ENCODE measurements at regions not wholly inside any gene's neighbourhood (a gene's known extent, or its start where the extent isn't known, plus 50 kb on each side); places are given as distances from the start of the nearest gene placed in this dataset.
A peak's percentile ranks its signal among the peaks of the same experiment; 100 is the strongest.

DNA sequence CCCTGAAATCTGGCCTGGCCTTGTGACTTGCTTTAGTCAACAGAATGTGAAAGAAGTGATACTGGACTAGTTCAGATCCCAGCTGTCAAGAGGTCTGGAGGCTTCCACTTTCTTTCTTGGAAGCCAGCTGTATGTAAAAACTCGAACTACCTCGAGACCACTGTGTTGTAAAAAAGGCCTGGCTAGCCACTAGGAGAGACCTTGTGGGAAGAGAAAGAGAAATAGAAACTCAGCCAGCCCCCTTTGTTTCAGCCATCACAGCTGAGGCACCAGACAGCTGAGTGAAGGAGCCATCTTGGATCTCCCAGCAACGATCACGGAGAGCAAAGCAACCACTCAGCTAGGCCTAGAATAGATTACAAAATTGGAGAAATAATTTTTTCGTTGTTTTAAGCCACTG lies 324.9 kb upstream of the TCF4 start:
- DNase-seq, result no peak

DNA sequence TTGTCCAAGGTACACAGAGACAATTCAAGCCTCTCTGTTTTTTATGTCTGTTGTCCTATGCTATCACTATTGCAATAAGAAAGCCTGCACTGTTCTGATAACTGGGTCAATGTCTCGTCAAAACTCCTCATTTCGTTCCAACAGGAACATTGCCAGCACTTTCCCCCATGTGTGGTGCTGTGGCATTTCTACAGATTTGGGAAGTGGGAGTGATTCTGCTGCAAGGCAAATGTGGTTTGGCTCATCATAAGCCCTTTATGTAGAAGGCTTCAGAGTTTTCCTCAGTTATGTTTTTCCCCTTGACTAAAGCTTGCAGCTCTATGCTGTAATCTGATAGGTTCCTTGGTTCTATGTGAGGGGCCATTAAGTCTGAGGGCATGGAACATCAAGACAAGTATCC lies 324.1 kb upstream of the TCF4 start:
- no peak for DNase-seq

DNA sequence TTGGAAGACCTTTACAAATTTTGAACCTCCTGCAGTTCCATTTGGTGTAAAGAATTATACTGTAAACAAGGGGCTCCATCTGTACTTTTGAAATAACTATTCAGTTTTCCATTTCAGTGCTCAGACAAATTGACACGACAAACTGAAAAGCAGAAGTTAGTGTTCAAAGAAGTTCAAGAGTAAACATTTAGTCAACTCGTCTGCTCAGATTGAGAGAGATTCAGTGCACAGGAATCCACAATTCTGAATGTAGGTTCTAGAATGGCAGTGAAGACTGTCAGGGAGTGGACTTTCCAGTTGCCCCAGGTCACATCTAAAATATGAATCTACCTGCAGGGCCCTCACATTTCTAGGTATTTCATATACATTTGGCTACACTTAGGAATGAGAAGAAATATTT lies 322.3 kb upstream of the TCF4 start:
- DNase-seq, result no peak

DNA sequence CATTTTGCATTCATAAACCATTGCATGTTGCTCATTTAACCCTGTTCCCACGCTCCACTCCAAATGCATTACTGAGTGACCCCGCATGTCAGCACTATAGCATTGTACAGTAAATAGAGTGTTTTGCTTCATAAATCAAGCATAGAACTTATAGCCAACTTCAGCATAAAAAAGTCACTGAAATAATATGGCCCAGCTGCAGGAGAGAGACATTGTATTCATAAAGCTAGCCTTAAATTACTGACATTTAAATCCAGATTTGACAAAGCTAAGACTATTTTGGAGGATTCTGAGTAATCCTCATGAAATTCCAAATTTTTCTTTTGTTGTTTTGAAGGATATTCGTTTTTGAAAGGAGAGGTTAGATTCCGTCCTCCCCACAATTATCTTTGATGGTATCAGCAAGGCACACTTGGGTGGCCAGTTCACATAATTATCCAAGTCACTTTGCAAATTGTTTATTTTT lies 320.9 kb upstream of the TCF4 start:
- no peak for DNase-seq

DNA sequence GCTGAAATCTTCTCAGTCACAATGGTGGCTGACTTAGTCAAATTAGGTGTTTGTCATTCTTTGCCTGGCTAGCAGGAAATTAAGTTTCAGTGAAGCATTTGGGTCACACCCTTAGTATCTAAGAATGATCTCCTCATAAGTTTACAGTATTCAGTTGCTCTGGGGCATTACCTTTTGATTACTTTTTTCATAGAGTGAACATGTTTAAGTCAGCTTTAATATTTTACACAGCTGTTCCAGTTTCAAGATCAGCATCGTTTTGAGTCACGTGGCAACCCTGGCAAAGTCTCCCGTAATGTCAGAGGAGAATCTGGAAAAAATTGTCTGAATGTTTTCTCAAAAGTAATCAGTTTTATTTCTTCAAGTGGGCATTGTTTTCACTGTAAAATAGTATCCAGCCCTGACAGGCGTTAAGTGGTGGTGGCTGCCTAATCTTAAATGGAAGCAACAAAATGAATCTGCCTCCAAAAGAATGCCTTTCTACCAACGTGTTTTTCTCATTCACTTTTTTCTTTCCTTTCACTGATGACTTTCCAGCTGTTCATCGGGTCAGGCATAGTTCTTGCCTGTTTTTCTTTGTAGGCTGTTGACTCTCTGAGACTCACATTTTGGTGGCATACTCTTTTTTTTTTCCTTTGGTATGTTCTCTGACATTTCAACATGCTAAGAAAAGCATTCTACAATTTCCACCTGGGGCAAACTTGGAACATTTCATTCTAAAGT lies 319.6 kb upstream of the TCF4 start:
- no peak for DNase-seq

DNA sequence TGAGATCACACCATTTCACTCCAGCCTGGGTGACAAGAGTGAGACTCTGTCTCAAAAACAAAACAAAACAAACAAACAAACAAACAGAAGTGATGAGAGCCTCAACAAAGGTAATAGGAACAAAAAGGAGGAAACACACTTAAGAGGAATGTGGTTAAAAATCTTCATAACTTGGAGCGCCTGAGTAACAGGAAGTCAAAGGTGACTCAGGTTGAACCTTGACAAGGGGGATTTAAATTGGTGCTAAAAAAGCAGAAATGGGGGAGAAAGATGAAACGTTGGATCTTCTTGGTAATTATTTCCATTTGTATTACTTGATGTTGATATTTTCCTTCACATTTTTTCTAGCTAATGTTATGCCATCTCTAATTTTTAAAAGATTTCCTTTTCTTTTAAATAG lies 318.5 kb upstream of the TCF4 start:
- no peak for DNase-seq

DNA sequence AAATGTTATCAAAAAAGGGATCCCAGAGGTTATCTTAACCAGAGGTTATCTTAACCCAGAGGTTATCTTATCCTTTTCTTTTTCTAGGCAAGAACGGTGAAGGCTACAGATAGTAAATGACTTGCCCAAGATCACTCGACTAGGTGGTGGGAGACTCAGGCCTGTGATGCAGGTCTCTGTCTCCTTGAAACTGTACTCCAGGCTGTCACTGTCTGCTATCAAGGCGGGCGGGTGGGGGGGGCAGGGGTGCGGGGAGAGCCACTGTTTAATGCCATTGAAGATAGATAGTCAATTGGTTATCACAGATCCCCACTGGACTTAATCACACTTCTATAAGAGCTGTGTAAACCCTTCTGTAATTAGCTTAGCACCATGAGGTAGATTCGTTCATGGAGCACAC lies 315.9 kb upstream of the TCF4 start:
- DNase-seq, result no peak

DNA sequence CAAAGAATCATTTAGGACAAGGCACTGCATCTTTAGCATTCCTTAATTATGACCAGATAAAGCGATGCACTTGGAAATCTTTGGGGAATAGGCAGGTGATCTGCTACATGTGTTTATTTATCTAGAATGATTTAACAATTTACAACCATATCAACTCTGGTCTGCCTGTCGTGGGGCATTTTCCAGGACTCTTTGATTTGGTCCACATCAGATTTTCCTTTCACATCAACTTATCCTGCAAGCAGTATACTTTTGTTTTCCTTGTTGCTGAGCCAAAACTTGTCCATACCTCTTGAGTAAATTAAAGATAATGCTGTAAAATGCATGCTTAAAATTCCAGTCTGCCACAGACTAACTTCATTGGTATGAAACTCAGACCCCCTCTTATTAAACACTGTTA lies 312.4 kb upstream of the TCF4 start:
- DNase-seq, result no peak

DNA sequence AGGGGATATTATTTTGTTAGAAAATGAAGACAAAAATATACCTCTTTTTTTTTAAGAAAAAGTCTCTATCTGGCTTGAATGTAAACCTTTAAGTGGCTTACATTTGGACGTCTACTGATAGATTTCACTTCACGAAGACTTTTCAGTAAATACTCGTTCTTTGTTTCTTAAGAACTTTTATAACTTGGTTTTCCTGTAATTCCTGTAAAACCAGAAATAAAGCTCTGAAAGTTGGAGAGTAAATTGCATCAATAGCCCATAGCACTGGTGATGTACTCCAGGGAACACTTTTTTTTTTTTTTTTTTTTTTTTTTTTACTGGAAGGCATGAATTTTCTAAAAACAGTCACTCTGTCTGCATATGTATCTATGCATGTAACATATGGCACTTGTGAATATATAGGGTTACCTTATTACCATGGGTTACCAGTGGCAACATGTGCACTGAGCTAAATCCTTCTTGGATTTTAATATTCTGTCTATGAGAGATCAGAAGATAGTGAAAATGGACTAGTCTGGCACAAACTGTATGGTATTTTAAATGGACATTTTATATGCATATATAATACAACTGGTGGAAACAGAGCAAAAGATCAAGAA lies 309.2 kb upstream of the TCF4 start:
- no peak for DNase-seq

DNA sequence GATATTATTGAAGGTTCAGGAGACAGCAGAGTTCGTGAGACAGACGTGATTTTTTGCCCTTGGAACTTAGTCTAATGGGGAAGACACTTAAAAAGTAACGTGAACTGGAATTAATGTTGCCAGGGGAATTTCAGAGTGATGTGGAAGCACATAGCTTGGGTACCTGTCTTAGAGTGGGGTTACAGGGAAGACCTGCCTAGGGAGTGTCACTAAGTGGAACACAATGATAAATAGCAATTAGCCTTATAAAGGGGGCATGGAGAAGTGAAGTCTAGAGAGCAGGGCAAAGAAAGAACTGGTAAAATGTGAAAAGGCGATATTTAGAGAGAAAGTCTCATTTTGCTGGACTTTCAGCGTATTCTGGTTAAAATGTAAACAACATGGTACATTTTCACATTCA lies 306.0 kb upstream of the TCF4 start:
- DNase-seq, result peak; percentile 11

DNA sequence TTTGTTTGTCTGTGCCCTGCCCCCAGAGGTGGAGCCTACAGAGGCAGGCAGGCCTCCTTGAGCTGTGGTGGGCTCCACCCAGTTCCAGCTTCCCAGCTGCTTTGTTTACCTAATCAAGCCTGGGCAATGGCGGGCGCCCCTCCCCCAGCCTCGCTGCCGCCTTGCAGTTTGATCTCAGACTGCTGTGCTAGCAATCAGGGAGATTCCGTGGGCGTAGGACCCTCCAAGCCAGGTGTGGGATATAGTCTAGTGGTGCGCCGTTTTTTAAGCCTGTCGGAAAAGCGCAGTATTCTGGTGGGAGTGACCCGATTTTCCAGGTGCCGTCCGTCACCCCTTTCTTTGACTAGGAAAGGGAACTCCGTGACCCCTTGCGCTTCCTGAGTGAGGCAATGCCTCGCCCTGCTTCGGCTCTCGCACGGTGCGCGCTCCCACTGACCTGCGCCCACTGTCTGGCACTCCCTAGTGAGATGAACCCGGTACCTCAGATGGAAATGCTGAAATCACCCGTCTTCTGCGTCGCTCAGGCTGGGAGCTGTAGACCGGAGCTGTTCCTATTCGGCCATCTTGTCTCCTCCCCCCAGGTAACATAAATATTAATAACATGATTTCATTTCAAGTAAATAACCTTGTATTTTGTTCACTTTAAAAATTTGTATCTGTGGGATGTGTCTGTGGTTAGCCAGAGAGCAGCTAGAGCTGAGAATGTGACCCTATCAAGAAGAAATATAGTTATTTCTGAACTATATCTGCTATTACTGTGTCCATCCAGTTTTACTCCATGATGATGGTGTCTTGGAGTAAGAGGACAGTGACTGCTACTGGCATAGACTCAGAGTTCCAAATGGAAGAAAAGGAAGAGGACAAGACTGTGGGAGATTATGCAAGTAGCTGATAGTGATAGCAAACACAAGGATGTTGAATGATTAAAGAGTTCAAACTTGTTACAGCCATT lies 305.1 kb upstream of the TCF4 start:
- peak; percentile 60 for DNase-seq

DNA sequence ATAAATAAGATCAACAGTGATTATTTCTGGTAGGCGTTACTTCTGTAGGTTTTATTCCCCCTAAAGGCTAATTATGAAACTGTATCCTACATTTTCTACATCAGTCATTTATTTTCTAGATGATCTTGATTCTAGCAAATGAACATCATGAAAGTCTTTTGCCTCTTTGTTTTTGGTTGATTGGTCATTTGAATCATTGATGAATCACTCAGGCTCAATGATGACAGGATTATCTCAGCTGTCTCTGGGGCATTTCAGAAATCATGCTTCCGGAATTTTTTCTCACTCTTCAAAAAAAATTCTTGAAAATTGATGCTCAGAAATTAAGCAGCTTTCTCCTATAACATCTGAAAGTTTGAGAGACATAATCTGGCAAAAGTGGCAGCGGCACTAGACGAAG lies 298.9 kb upstream of the TCF4 start:
- DNase-seq, result no peak

DNA sequence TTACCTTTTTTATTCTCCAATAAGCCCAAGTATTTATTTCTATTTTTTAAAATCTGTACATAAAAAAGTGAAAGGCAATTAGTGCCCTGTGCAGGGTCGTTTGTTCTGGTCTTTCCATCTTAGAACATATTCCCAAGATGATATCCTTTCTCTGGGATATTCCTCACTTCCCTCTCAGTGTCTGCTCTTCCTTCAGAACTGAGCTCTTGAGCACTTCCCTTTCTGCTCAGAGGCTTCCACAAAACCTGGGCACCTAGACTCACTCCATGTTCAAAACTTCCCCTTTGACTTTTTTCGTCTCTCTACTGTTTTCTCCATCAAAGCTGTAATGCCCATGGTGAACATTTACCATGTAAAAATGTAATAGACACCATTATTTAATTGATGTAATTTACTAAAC lies 296.5 kb upstream of the TCF4 start:
- no peak for DNase-seq

DNA sequence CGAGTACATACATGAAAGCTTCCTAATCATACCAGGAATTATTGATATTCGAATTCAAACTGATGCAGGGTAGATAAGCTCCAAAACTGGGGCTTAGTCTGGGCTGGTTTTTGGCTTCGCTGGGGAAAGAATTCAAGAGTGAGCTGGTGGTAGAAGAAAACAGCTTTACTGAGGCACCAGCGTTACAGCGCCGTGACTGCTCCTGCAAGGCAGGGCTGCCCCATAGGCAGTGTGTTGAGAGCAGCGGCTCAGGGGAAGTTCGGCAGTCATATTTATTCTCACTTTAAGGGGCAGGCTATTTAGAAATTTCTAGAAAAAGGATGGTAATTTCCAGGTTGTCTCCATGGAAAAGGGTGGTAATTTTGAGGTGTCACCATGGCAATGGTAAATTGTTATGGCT lies 292.6 kb upstream of the TCF4 start:
- DNase-seq, result no peak

DNA sequence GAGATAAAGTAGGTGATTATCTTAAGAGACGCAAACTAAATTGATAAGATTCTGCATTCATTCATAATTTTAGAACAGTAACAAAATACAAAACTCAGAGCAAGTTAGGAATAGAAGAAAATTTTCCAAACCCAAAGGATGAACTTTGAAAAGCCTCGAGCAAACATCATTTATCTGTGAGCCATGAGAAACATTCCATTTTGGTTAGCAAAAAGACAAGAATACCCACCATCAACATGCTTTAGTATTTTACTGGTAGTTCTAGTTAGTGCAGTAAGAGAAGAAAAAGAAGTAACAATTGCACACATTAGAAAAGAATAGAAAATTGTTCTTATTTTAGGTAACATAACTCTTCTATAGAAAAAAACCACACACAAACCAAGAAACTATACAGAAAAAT lies 291.3 kb upstream of the TCF4 start:
- no peak for DNase-seq

DNA sequence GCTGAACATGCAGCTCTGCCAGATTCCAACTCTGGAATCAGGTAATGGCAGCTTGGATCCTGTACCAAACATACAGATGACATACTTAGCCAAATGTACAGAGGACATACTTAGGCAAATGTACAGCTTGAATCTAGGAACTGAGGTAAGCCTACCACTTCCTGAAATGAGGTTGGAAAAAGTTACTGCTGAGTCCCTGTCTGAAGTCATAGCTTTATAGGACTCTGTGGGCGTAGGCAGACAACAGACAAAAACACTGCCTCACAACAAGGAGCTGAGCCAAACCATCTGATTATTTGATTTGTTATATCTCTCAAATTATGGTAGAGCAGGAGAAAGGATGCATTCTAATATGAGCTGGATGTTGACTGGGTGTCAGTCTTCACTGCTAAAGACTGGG lies 290.2 kb upstream of the TCF4 start:
- no peak for DNase-seq

DNA sequence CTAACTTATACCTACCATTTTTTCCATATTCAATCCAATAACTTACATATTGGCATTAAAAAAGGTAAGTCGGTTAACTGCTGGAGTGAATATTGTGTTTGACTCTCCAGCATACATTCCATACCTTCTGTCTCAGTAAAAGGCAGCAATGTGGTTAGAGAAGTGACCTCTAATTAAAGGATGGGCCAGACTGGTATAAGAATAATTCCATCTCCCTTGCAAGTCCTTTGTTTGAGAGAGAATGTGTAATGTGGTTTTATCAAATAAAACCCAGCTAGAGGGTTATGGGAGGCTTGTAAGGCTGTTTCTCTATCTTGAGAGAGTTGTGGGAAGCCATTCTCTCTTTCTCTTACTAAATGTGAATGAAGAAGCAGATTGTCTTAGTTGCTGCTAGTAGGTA lies 289.3 kb upstream of the TCF4 start:
- DNase-seq, result no peak

DNA sequence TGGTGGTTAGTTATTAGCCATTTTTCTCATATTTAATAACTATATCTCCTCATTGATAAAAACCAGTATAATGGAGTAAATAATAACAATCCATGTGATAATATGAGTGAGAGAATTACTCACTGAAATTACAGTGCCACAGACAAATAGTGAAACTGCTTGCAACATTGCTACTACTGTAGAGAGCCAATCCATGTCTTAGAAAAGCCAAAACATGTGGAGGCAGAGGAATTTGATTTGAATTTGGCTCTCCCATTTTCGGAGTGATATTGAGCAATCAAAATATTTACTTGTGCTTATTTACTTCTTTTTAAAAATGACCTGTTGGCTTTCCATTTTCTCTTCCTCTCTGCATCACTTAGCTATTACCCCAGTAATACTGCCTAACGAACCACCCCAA lies 288.3 kb upstream of the TCF4 start:
- DNase-seq, result no peak

DNA sequence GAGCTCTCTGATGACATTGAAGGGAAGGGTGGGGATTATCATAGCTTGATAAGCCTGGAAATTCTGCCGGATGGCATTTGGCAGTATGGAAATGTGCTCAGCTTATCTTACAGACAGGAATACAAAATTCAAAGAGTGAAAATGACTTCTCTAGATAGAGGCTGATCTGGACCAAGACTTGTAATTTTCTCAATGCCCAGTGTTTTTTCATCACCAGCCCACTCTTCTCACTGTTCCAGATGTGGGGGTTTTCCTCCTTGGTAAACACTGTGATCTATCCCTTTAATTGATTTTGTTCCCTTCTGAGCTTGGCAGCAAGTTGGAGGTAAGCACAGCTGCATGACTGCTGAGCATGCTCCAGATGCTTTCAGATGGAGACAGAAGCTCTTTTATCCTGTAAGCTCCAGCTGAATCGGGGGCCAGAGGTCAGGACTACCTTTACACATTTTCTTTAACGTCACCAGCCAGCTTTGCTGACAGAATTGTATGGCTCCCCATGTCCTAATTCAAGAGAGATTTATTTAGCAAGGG lies 287.4 kb upstream of the TCF4 start:
- peak; percentile 29 for DNase-seq

DNA sequence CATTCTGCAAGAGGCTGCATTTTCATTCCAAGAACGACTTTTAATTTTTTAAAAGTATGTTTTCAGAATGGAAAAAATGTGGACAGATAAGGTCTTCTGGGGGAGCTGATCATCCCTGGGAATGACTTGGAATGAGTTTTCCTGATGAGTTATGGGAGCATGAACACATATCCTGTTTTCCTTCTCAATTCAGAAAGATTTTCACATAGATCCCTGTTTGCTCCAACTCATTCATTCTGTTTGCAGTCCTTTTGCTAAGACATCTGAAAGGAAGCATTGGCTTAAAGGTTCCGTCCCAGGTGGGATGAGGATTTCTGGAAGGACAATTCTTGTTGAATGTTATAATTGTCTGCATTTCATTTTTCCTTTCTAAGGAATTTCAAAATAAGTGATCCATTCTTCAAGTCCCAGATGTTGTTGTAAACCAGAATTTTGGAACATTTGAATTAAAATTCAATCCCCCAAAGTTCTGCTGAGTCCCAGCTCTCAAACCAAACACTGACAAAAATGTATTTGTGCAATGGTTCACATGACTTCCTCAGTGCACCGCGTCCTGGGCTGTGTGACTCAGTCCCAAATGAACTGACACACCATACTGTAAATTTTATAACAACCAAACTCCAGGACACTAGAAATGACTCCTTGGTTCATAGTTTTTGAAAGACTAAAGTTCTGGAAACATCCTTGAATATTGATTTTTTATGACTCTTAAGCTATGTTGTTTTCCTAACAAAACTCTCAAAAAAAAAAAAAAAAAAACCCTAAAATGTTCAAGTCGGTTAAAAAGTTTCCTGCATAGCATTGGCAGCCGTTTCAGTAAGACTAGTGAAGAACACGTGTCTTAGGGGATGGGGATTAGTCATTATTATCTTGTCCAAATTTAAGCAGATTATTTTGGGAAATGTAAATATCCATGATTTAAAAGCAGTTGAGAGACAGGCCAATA lies 281.8 kb upstream of the TCF4 start:
- no peak for DNase-seq

DNA sequence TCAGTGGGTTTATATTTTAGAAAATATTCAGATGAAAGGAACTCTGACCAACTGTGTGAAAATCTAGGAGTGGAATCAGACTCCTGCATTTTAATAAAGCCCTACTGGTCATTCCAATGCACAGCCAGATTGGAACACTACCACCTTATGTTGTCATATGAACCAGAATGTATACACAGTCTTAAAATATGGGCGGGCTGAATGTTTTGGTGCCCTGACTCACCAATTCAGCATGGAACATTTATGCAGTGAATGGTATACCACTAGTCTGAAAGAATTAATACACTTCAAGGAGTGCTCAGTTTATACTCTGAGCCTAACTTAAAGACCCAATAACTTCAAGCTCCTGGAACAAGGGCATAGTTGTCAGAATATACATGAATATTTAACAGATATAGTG lies 280.9 kb upstream of the TCF4 start:
- DNase-seq, result no peak

DNA sequence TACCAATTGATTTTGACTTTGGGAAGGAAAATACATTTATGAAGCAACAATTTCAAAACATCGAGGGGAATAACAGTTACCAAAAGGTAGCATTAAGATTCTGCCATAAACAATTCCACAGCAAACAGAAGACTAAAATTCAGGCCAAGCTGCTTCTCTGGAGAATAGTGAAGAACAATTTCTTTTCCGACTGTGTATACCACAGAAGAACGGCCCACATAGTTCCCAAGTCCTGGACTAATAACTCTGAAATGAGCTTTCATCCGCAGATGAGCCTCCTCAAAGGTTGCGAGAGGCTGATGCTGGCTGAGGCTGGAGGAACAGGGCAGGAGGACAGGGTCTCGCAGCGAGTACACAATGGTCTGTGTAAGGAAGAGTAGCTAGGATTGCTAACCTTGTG lies 278.9 kb upstream of the TCF4 start:
- DNase-seq, result no peak

DNA sequence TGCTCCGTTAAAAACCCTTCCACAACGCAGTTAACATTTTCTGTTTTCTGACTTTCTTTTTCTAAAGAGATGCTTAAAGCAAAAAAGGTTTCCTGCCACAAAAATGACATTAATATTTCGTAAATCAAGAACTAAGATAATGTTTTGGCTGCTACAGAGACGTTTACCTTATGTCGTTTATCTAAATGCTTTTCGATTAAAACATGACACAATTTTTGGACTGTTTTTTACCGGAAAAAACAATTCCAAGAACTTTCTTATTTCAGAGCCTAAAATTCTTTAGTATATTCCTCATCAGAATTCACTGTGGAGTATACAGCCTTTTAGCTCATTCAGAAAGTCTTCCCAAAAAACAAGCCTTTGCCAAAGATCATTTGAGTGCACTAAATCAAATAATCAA lies 278.0 kb upstream of the TCF4 start:
- DNase-seq, result no peak

Measured in NCI-H146 (cell line).